Esophagus muscularis mucosa (tissue), 4 donors: ENCODE measurements at regions not wholly inside any gene's neighbourhood (a gene's known extent, or its start where the extent isn't known, plus 50 kb on each side); places are given as distances from the start of the nearest gene placed in this dataset.

Experiments used
- DNase-seq: peaks from one replicate; pipeline ENCODE4 v3.0.0-alpha.2; 2017; ENCODE audit errors: extremely low spot score
- H3K27ac ChIP-seq, 4 donors: fragments of 200-600 bp; sonication (generic); replicated peaks in 1 of 4; 1 replicate in 3 of 4; 2 replicates in 1 of 4; pipeline ENCODE4 v1.5.1; 2016 to 2019; ENCODE audit warnings: mild to moderate bottlenecking in 1 of 4
- H3K27me3 ChIP-seq, 4 donors: fragments of 200-600 bp; sonication (generic); one replicate each; pipeline versions ENCODE4 v1.5.1 to v1.6.0; 2016 to 2019
- H3K36me3 ChIP-seq, 4 donors: fragments of 200-600 bp; sonication (generic); one replicate each; pipeline ENCODE4 v1.5.1; 2016 to 2019
- H3K4me1 ChIP-seq, 4 donors: fragments of 200-600 bp; sonication (generic); one replicate each; pipeline ENCODE4 v1.5.1; 2016 to 2019
- H3K4me3 ChIP-seq, 4 donors: fragments of 200-600 bp; sonication (generic); 1 replicate in 2 of 4; 2 replicates in 2 of 4; pipeline ENCODE4 v1.5.1; 2016 to 2019; ENCODE audit warnings: mild to moderate bottlenecking in 4 of 4, moderate library complexity in 1 of 4
- H3K9me3 ChIP-seq, 4 donors: fragments of 200-600 bp; sonication (generic); 1 replicate in 3 of 4; 2 replicates in 1 of 4; pipeline ENCODE4 v1.5.1; 2016 to 2019
- EP300 ChIP-seq: sonication (generic); formaldehyde crosslinking; IDR thresholded peaks from one replicate; pipeline ENCODE4 v1.6.1; 2017; ENCODE audit warnings: antibody characterized with exemption
- POLR2A ChIP-seq: fragments of 450-650 bp; IDR thresholded peaks from one replicate; pipeline ENCODE4 v1.6.1; 2017; ENCODE audit warnings: antibody characterized with exemption, moderate library complexity, mild to moderate bottlenecking, low read depth
- POLR2AphosphoS5 ChIP-seq, 2 donors: sonication (generic); formaldehyde crosslinking; IDR thresholded peaks; one replicate each; pipeline ENCODE4 v1.6.1; 2017; ENCODE audit warnings: antibody characterized with exemption in 2 of 2
- WGBS: methylation state at CpG from one replicate; pipeline ENCODE4 v1.1.5; 2018; 5-methylcytosine and 5-hydroxymethylcytosine counted together
- intact Hi-C: fragments of 100-400 bp; cut with DNase I; formaldehyde crosslinking; loops from one replicate; pipeline ENCODE4 v1.15.1; 2023
- TF ChIP-seq, protein P1 (sequence below), 3 experiments: fragments of 200-600 bp in 2 of 3; fragments of 450-650 bp in 1 of 3; sonication (generic) in 2 of 3; IDR thresholded peaks; one replicate each; pipeline ENCODE4 v1.5.1; 2017 to 2019; ENCODE audit warnings: antibody characterized with exemption in 3 of 3, mild to moderate bottlenecking in 2 of 3, moderate library complexity in 1 of 3

- no peaks in the 10 kb centered on the region for H3K27me3 ChIP-seq
- H3K36me3 ChIP-seq, result no peaks in the 10 kb centered on the region
- no peak overlapping the region for H3K27ac ChIP-seq
- H3K4me3 ChIP-seq, result no peak overlapping the region
- H3K9me3 ChIP-seq, result no peaks in the 10 kb centered on the region
- DNase-seq, result no peak
- intact Hi-C loops, result no loop called here
- H3K4me1 ChIP-seq, result no peaks in the 10 kb centered on the region
- WGBS, result 82% methylated on average over 2 of the region's 2 CpGs
- no peak for TF ChIP-seq POLR2A
- TF ChIP-seq, protein P1, sequence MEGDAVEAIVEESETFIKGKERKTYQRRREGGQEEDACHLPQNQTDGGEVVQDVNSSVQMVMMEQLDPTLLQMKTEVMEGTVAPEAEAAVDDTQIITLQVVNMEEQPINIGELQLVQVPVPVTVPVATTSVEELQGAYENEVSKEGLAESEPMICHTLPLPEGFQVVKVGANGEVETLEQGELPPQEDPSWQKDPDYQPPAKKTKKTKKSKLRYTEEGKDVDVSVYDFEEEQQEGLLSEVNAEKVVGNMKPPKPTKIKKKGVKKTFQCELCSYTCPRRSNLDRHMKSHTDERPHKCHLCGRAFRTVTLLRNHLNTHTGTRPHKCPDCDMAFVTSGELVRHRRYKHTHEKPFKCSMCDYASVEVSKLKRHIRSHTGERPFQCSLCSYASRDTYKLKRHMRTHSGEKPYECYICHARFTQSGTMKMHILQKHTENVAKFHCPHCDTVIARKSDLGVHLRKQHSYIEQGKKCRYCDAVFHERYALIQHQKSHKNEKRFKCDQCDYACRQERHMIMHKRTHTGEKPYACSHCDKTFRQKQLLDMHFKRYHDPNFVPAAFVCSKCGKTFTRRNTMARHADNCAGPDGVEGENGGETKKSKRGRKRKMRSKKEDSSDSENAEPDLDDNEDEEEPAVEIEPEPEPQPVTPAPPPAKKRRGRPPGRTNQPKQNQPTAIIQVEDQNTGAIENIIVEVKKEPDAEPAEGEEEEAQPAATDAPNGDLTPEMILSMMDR (IDR thresholded peaks at IDR 0.05), result no peak
- no peak for TF ChIP-seq EP300
- TF ChIP-seq POLR2AphosphoS5 (IDR thresholded peaks at IDR 0.05), result no peak
These were observed 49.9 kb upstream of the TTLL7 start for GRCh38 chr1:84048820-84049219.
